Stimulated activated naive CD8-positive, alpha-beta T cell treated with anti-CD3 and anti-CD28 coated beads, Interleukin-15, Interleukin-2, amounts not matched to agents 100 ng/mL and 50 ng/mL, for 24 hours (primary cell): ENCODE measurements at regions not wholly inside any gene's neighbourhood (a gene's known extent, or its start where the extent isn't known, plus 50 kb on each side); places are given as distances from the start of the nearest gene placed in this dataset.

ENCODE experiments used
- H3K27ac Mint-ChIP-seq: one replicate; pipeline ENCODE4 v1.8.0; 2021; ENCODE audit warnings: mild to moderate bottlenecking, mixed read lengths
- H3K27me3 Mint-ChIP-seq: one replicate; pipeline ENCODE4 v1.8.0; 2021; ENCODE audit warnings: mixed read lengths
- H3K36me3 Mint-ChIP-seq: one replicate; pipeline ENCODE4 v1.8.0; 2021; ENCODE audit warnings: low read depth, mixed read lengths
- H3K4me1 Mint-ChIP-seq: one replicate; pipeline ENCODE4 v1.8.0; 2021; ENCODE audit warnings: low read depth, mixed read lengths
- H3K4me3 Mint-ChIP-seq: one replicate; pipeline ENCODE4 v1.8.0; 2021; ENCODE audit warnings: mild to moderate bottlenecking, mixed read lengths
- H3K9me3 Mint-ChIP-seq: one replicate; pipeline ENCODE4 v1.8.0; 2021; ENCODE audit warnings: mixed read lengths

GRCh38 chr6:91094806-91095475 is 508.1 kb upstream of the MAP3K7 start:
- Mint-ChIP-seq H3K27me3 (peaks cover 7% of the 10 kb centered on the region), H3K4me3 (no peak overlapping the region), H3K9me3 (no peaks in the 10 kb centered on the region), H3K36me3 (no peaks in the 10 kb centered on the region), H3K4me1 (no peaks in the 10 kb centered on the region), H3K27ac (no peak overlapping the region)

GRCh38 chr6:91094341-91094740 is 507.5 kb upstream of the MAP3K7 start:
- H3K27me3 Mint-ChIP-seq: peaks cover 7% of the 10 kb centered on the region
- no peak overlapping the region for H3K27ac Mint-ChIP-seq
- H3K9me3 Mint-ChIP-seq: no peaks in the 10 kb centered on the region
- no peak overlapping the region for H3K4me3 Mint-ChIP-seq
- no peaks in the 10 kb centered on the region for H3K4me1 Mint-ChIP-seq
- no peaks in the 10 kb centered on the region for H3K36me3 Mint-ChIP-seq

- H3K27me3 Mint-ChIP-seq: peaks cover 7% of the 10 kb centered on the region
- H3K4me1 Mint-ChIP-seq: no peaks in the 10 kb centered on the region
- H3K9me3 Mint-ChIP-seq: no peaks in the 10 kb centered on the region
- H3K27ac Mint-ChIP-seq: no peak overlapping the region
- H3K36me3 Mint-ChIP-seq: no peaks in the 10 kb centered on the region
- no peak overlapping the region for H3K4me3 Mint-ChIP-seq
Measured at GRCh38 chr6:91088976-91089375, 502.1 kb upstream of the MAP3K7 start.

GRCh38 chr6:91088515-91088914 is 501.6 kb upstream of the MAP3K7 start:
- Mint-ChIP-seq H3K36me3 (no peaks in the 10 kb centered on the region), H3K9me3 (no peaks in the 10 kb centered on the region), H3K27ac (no peak overlapping the region), H3K4me1 (no peaks in the 10 kb centered on the region), H3K4me3 (no peak overlapping the region), H3K27me3 (peaks cover 4% of the 10 kb centered on the region)

GRCh38 chr6:91087908-91088307 is 501.0 kb upstream of the MAP3K7 start:
- Mint-ChIP-seq H3K27ac (no peak overlapping the region), H3K4me3 (no peak overlapping the region), H3K36me3 (no peaks in the 10 kb centered on the region), H3K4me1 (no peaks in the 10 kb centered on the region), H3K27me3 (no peaks in the 10 kb centered on the region), H3K9me3 (no peaks in the 10 kb centered on the region)

- Mint-ChIP-seq H3K4me1 (no peaks in the 10 kb centered on the region), H3K27ac (no peak overlapping the region), H3K9me3 (no peaks in the 10 kb centered on the region), H3K36me3 (no peaks in the 10 kb centered on the region), H3K27me3 (no peaks in the 10 kb centered on the region), H3K4me3 (no peak overlapping the region)
Measured at GRCh38 chr6:91083211-91083610, 496.3 kb upstream of the MAP3K7 start.

GRCh38 chr6:91082311-91082832 is 495.5 kb upstream of the MAP3K7 start:
- Mint-ChIP-seq H3K27me3 (no peaks in the 10 kb centered on the region), H3K27ac (no peak overlapping the region), H3K4me1 (no peaks in the 10 kb centered on the region), H3K4me3 (no peak overlapping the region), H3K9me3 (no peaks in the 10 kb centered on the region), H3K36me3 (no peaks in the 10 kb centered on the region)

GRCh38 chr6:91081452-91082067 is 494.7 kb upstream of the MAP3K7 start:
- Mint-ChIP-seq H3K27ac (no peak overlapping the region), H3K9me3 (no peaks in the 10 kb centered on the region), H3K27me3 (no peaks in the 10 kb centered on the region), H3K36me3 (no peaks in the 10 kb centered on the region), H3K4me1 (no peaks in the 10 kb centered on the region), H3K4me3 (no peak overlapping the region)

- no peaks in the 10 kb centered on the region for H3K27me3 Mint-ChIP-seq
- no peak overlapping the region for H3K4me3 Mint-ChIP-seq
- no peaks in the 10 kb centered on the region for H3K4me1 Mint-ChIP-seq
- no peak overlapping the region for H3K27ac Mint-ChIP-seq
- no peaks in the 10 kb centered on the region for H3K36me3 Mint-ChIP-seq
- H3K9me3 Mint-ChIP-seq: no peaks in the 10 kb centered on the region
Measured at GRCh38 chr6:91080871-91081270, 494.0 kb upstream of the MAP3K7 start.

GRCh38 chr6:91079969-91080368 is 493.1 kb upstream of the MAP3K7 start:
- Mint-ChIP-seq H3K4me3 (no peak overlapping the region), H3K9me3 (no peaks in the 10 kb centered on the region), H3K36me3 (no peaks in the 10 kb centered on the region), H3K4me1 (no peaks in the 10 kb centered on the region), H3K27ac (no peak overlapping the region), H3K27me3 (no peaks in the 10 kb centered on the region)

- H3K4me1 Mint-ChIP-seq: no peaks in the 10 kb centered on the region
- no peaks in the 10 kb centered on the region for H3K36me3 Mint-ChIP-seq
- no peaks in the 10 kb centered on the region for H3K9me3 Mint-ChIP-seq
- no peak overlapping the region for H3K4me3 Mint-ChIP-seq
- H3K27ac Mint-ChIP-seq: no peak overlapping the region
- no peaks in the 10 kb centered on the region for H3K27me3 Mint-ChIP-seq
Measured at GRCh38 chr6:91075244-91075976, 488.5 kb upstream of the MAP3K7 start.

- no peaks in the 10 kb centered on the region for H3K36me3 Mint-ChIP-seq
- H3K4me1 Mint-ChIP-seq: no peaks in the 10 kb centered on the region
- no peaks in the 10 kb centered on the region for H3K27me3 Mint-ChIP-seq
- no peak overlapping the region for H3K27ac Mint-ChIP-seq
- no peaks in the 10 kb centered on the region for H3K9me3 Mint-ChIP-seq
- H3K4me3 Mint-ChIP-seq: no peak overlapping the region
Measured at GRCh38 chr6:91063362-91063761, 476.5 kb upstream of the MAP3K7 start.

GRCh38 chr6:91057689-91058088 is 470.8 kb upstream of the MAP3K7 start:
- H3K4me1 Mint-ChIP-seq: no peaks in the 10 kb centered on the region
- H3K9me3 Mint-ChIP-seq: no peaks in the 10 kb centered on the region
- no peak overlapping the region for H3K27ac Mint-ChIP-seq
- no peaks in the 10 kb centered on the region for H3K36me3 Mint-ChIP-seq
- no peaks in the 10 kb centered on the region for H3K27me3 Mint-ChIP-seq
- H3K4me3 Mint-ChIP-seq: no peak overlapping the region

- H3K27ac Mint-ChIP-seq: no peak overlapping the region
- no peaks in the 10 kb centered on the region for H3K27me3 Mint-ChIP-seq
- H3K9me3 Mint-ChIP-seq: no peaks in the 10 kb centered on the region
- H3K4me3 Mint-ChIP-seq: no peak overlapping the region
- H3K36me3 Mint-ChIP-seq: no peaks in the 10 kb centered on the region
- H3K4me1 Mint-ChIP-seq: no peaks in the 10 kb centered on the region
Measured at GRCh38 chr6:91055959-91056358, 469.1 kb upstream of the MAP3K7 start.
